ENCODE measurements at regions not wholly inside any gene's neighbourhood (a gene's known extent, or its start where the extent isn't known, plus 50 kb on each side); places are given as distances from the start of the nearest gene placed in this dataset.

DNA sequence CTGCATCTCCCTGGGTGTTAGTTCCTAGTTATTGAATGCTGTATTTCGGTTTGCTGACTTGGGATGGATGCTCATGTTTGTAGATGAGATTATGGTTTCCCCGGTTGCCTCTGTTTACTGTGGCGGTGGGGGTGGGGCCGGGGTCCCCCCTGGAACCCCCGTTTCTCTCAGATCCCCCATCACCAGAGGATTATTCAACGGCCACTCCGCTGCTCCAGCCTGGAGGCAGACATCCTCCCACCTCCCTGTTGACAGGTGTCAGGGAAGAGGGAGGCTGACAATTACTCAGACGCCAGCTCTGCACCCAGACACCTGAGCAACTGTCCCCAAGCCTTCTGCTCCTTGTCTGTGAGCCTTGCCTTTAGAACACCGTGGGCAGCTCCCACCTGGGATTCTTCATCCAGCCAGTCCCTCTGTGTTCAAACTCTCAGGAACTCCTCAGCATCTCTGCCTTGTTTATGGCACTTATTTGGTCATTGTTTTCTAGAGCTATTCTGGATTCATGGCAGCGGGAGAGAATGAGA lies 95.9 kb upstream of the PRR20G start:
- peaks cover 5% of the 10 kb centered on the region for H3K27me3 Mint-ChIP-seq
- no peaks in the 10 kb centered on the region for H3K4me1 Mint-ChIP-seq
- peaks cover 7% of the 10 kb centered on the region for H3K9me3 Mint-ChIP-seq
- POLR2A ChIA-PET, result no interaction called here
- no peak overlapping the region for H3K27ac Mint-ChIP-seq
- H3K4me3 Mint-ChIP-seq, result no peak overlapping the region
- DNase-seq (no peak), ATAC-seq (ENCODE audit: low read depth) (no peak)
- no peaks in the 10 kb centered on the region for H3K36me3 Mint-ChIP-seq

DNA sequence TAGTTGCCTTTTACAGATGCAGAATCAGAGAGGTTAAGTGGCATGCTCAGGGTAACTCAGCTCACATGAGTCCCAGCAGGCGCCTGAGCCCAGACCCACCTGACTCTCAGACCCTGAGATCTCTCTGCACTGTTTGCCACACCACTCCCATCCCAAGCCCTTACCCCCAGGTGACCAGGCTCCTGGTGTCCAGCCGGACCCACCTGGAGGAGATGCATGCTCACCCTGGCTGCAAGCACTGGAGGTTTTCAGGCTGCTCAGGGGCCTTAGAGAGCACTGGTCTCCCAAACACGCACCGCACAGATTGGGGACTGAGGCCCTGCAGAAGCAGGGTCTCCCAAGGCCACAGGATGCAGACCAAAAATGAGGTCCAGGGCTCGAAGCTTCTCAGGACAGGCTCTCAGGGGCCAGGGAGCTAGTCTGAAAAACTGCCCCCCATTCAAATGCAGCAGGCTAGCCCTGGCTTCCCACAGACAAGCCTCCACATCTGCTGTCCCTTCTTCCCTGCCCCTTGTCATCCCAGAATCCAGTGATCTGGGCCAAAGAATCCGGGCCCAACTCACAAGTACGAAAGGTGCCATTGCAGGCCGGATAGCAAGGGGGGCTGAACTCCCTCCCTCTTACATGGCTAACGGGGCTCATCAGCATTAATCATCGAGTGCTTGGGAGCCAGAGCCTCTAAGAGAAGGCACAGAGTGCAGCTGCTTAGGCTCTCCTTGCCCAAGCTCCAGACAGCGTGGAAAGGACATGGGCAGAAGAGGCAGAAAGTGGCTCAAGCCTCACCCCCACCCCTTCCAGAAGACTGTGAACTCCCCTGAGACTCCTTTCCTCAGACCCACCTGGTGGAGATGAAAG lies 90.2 kb upstream of the PRR20G start:
- Mint-ChIP-seq H3K4me3 (no peak overlapping the region), H3K27me3 (peaks cover 5% of the 10 kb centered on the region), H3K27ac (no peak overlapping the region), H3K4me1 (no peaks in the 10 kb centered on the region), H3K9me3 (peaks cover 2% of the 10 kb centered on the region), H3K36me3 (no peaks in the 10 kb centered on the region)
- DNase-seq (no peak), ATAC-seq (ENCODE audit: low read depth) (no peak)
- POLR2A ChIA-PET, result no interaction called here

DNA sequence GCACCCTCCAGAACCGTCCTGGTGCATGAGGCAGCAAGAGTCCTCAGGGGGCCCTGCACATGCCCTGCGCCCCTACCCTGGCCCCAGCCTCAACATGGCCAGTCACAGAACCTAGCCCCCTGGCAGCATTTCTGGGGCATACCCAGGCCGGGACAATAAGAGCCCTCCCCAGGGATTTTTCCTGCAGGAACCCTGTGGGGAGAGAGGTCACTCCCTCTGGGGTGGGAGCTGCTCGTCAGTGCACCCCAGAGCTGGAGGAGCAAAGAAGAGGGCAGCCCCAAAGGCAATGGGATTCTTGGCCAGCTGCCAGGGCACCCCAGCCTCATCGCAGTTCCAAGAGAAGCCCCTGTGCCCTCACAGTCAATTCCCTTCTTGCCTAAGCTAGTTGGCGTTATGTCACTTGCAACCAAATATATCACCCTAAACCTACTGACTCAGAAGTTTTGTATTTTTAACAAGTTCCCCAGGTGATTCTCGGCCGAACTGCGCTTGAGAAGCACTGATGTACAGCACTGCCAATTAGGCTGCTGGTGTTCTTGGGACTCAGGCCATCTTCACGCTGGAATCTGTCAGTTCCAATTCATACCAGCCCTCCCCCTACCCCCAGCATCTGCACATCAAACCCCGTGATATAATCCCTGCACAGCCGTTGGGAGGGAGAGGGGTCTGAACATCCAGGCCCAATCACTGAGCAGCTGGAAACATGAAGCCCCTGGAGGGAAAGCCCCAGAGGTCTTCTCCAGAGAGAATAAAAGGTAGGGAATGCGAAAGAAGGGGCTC lies 87.5 kb upstream of the PRR20G start:
- Mint-ChIP-seq H3K4me1 (no peaks in the 10 kb centered on the region), H3K4me3 (no peak overlapping the region), H3K27ac (no peak overlapping the region), H3K9me3 (no peaks in the 10 kb centered on the region), H3K36me3 (no peaks in the 10 kb centered on the region), H3K27me3 (no peaks in the 10 kb centered on the region)
- ATAC-seq (ENCODE audit: low read depth) (no peak), DNase-seq (no peak)
- POLR2A ChIA-PET, result no interaction called here

DNA sequence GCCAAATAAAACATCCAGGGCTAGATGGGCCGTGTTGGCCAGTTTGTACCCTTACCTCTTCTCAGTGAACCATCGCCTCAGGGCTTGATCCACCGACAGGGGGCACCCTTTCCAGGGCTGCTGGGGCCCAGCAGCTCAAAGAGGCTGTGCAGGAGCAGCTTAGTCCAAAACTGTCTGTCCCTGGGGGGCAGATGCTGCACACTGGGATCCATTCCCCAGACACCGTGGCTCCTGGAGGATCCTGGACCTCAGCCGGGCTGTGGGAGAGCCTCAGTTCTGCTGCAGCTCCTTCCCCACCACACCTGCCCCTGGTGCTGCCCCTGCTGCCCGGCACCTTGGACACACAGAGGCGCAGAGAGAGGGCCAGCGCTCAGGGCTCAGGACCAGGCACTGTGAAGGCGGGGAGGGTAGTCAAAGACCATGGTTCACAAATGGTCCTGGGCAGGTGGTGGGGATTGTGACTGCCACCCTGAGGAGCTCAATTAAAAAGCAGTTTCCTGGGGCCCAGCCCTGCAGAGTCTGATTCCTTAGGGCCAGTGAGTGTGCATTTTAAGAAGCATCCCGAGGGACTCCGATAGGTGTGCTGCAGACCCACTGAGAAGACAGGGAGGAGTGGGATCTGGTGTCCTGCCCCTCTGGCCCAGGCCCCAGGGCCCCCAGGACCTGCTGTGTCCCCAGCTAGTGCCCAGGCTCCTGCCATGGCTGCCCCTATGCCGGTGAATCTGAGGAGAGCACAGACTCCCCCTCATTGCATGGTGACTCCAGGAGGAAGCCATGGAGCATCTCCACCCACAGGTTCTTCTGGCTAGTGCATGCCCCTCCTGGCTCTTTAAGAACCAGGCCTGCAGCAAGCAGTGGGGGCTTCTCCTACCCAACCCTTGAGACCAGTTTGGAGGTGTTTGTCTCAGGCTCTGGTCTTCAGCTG lies 86.5 kb upstream of the PRR20G start:
- Mint-ChIP-seq H3K27ac (no peak overlapping the region), H3K9me3 (no peaks in the 10 kb centered on the region), H3K27me3 (no peaks in the 10 kb centered on the region), H3K36me3 (no peaks in the 10 kb centered on the region), H3K4me3 (no peak overlapping the region), H3K4me1 (no peaks in the 10 kb centered on the region)
- POLR2A ChIA-PET, result no interaction called here
- DNase-seq, result no peak
- no peak for ATAC-seq (ENCODE audit: low read depth)

DNA sequence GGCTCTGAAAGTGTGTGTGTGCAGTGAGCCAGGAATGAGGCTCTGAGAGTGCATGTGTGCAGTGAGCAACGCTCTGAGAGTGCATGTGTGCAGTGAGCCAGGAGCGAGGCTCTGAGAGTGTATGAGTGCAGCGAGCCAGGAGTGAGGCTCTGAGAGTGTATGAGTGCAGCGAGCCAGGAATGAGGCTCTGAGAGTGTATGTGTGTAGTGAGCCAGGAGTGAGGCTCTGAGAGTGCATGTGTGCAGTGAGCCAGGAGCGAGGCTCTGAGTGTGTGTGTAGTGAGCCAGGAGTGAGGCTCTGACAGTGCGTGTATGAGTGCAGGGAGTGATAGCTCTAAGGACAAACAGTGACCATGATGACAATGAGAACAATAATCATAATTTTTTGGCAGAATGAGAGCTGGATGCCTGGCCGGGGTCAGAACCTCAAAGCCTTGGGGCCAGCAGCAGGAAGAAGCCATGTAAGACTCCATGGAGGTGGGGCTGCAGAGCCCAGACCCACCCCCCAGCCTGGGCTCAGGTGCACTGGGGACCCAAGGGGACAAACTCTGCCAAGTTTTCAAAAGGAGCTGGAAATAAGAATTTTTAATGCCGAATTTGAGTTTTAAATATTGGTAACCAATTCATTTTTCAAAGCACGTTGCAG lies 85.7 kb upstream of the PRR20G start:
- Mint-ChIP-seq H3K27me3 (peaks cover 3% of the 10 kb centered on the region), H3K36me3 (no peaks in the 10 kb centered on the region), H3K9me3 (no peaks in the 10 kb centered on the region), H3K4me1 (no peaks in the 10 kb centered on the region), H3K27ac (no peak overlapping the region), H3K4me3 (no peak overlapping the region)
- ATAC-seq (ENCODE audit: low read depth) (no peak), DNase-seq (no peak)
- POLR2A ChIA-PET, result no interaction called here

DNA sequence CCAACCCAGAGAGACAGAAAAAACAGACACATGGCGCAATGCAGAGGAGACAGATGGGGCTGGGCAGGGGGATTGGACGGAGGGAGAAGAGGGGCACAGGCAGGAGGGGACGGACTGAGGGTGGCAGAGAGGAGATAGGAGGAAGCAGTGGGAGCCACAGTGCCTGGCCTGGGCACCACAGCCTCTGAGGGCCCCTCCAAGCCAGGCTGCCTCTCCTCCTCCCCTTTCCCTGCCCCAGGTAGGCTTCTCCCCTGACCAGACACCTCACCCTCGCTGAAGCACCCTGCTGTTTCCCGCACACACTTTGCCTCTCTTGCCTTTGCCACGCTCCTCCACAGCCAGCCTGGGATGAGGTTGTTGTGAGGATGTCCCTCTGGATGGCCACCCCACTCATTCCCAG lies 84.0 kb upstream of the PRR20G start:
- DNase-seq (no peak), ATAC-seq (ENCODE audit: low read depth) (no peak)
- H3K4me3 Mint-ChIP-seq, result no peak overlapping the region
- no peaks in the 10 kb centered on the region for H3K4me1 Mint-ChIP-seq
- no peak overlapping the region for H3K27ac Mint-ChIP-seq
- no peaks in the 10 kb centered on the region for H3K9me3 Mint-ChIP-seq
- no peaks in the 10 kb centered on the region for H3K36me3 Mint-ChIP-seq
- peaks cover 3% of the 10 kb centered on the region for H3K27me3 Mint-ChIP-seq
- POLR2A ChIA-PET, result no interaction called here

DNA sequence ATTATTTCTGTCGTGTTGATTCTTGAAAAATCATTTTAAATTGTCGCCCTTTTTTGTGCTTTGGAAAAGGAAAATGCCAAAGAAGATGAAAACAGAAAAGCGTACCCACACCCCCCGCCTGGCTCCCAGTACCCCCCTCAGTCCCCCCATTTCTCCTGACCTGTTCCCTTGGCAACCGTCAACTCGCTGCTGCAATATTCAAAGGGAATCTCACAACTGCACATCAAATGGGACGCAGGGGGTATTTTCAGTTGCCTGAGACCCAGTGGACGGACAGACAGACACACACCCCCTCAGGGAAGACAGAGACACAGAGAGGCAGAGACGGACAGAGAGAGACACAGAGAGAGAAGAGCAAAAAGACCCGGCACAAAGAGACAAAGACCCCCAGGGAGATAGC lies 83.5 kb upstream of the PRR20G start:
- POLR2A ChIA-PET, result no interaction called here
- Mint-ChIP-seq H3K36me3 (no peaks in the 10 kb centered on the region), H3K4me1 (no peaks in the 10 kb centered on the region), H3K4me3 (no peak overlapping the region), H3K9me3 (no peaks in the 10 kb centered on the region), H3K27me3 (peaks cover 4% of the 10 kb centered on the region), H3K27ac (no peak overlapping the region)
- DNase-seq, result no peak
- no peak for ATAC-seq (ENCODE audit: low read depth)

DNA sequence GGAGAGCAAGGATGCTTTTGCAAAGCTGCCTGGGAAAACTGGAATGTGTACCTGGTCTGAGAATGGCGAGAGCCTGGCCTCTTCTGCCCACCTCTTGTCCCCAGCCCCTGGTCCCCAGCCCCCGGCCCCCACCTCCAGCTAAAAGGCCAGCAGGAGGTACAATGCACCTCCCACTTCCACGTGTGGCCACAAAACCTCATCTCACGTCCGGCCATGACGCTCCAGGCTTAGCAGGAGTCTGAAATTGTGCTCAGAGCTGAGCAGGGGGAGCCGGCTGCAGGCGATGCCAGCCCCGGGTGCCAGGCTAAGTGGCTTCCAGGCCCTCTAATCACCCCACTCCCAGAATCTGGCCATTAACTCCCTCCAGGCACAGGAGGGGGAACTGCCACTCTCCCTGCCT lies 83.1 kb upstream of the PRR20G start:
- POLR2A ChIA-PET, result no interaction called here
- ATAC-seq (ENCODE audit: low read depth) (no peak), DNase-seq (no peak)
- no peak overlapping the region for H3K4me3 Mint-ChIP-seq
- H3K27me3 Mint-ChIP-seq, result peaks cover 9% of the 10 kb centered on the region
- H3K9me3 Mint-ChIP-seq, result no peaks in the 10 kb centered on the region
- no peak overlapping the region for H3K27ac Mint-ChIP-seq
- H3K36me3 Mint-ChIP-seq, result no peaks in the 10 kb centered on the region
- H3K4me1 Mint-ChIP-seq, result no peaks in the 10 kb centered on the region

DNA sequence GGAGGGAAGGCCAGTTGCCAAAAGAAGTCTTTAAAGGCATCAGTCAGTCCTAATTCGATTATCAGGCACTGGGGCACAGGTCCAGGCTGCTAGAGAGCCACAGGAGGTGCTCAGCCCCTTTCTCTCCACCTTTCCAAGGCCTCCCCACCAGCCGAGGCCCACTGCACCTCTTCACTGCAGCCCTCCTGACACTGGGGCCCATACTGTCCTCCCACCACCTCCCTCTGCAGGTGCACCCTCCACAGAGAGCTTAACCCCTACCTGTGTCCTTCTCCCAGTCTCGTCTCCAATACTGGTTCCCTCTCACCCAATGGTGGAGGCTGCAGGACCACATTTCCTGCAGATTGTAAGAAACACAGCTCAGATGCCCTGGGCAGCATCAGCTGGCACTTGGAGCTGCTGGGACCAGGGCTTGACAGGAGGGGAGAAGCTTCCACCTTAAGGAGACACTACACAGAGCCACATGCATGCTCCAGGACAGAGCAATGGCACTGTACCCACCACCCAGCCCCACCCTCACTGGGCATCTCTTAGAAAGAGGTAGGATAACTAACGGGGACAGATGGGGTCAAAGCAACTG lies 81.6 kb upstream of the PRR20G start:
- Mint-ChIP-seq H3K27me3 (peaks cover 9% of the 10 kb centered on the region), H3K27ac (no peak overlapping the region), H3K9me3 (no peaks in the 10 kb centered on the region), H3K4me1 (no peaks in the 10 kb centered on the region), H3K36me3 (no peaks in the 10 kb centered on the region), H3K4me3 (no peak overlapping the region)
- POLR2A ChIA-PET, result no interaction called here
- no peak for DNase-seq
- no peak for ATAC-seq (ENCODE audit: low read depth)

DNA sequence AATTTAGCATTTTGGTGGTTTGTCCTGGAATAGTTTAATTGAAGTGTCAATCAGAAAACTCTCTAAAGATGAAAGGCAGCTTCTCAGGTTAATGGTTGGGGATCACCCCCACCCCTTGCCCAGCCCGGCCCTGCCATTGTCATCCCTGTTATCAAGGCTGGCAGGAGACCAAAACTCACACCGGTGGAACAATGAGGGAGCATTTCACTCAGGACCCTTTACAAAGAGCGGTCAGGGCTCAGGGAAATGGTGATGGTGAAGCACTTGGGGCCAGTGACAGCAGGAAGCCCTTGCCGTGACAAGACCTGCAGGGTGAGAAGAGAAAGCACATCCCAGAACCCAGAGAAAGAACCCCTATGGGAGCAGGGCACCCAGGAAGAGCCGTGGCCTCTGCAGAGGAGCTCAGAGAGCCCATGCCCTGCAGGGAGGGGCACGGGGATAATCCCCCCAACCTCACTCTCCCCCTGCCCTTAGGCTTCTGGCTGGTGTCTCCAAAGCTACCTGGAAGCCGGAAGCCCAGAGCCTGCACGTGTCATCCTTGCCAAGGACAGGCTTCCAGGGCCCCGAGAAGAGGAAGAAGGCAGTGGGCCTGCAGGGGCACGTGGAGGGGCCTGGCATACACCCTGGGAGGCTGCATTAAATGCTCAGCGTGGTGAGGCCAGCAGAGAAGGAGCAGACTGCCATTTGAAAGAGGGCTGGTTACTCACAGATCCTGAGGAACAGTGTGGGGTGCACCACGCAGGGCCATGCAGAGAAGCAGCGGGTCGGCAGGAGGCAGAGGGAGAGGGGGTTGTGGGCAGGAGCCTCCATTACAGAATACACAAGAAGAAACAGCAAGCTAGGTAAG lies 80.6 kb upstream of the PRR20G start:
- DNase-seq (no peak), ATAC-seq (ENCODE audit: low read depth) (no peak)
- Mint-ChIP-seq H3K27me3 (peaks cover 9% of the 10 kb centered on the region), H3K4me3 (no peak overlapping the region), H3K27ac (no peak overlapping the region), H3K9me3 (no peaks in the 10 kb centered on the region), H3K4me1 (no peaks in the 10 kb centered on the region), H3K36me3 (no peaks in the 10 kb centered on the region)
- POLR2A ChIA-PET, result no interaction called here

DNA sequence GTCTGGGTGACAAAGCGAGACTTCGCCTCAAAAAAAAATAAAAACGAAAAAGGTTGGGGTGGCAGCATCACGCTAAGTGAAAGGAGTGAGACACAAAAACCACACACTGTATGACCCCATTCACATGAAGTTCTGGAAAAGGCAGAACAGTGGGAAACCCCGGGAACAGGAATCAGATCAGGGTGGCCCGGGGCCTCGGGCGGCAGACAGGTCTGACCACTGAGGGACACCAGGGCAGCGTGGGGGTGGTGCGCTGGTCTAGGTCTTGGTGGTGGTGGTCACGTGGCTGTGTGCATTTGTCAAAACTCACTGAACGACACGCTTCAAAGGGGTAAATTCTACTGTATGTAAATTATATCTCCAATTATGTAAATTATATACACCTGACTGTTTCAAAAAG lies 79.7 kb upstream of the PRR20G start:
- Mint-ChIP-seq H3K4me1 (no peaks in the 10 kb centered on the region), H3K27ac (no peak overlapping the region), H3K27me3 (peaks cover 9% of the 10 kb centered on the region), H3K36me3 (no peaks in the 10 kb centered on the region), H3K9me3 (no peaks in the 10 kb centered on the region), H3K4me3 (no peak overlapping the region)
- DNase-seq (no peak), ATAC-seq (ENCODE audit: low read depth) (no peak)
- POLR2A ChIA-PET, result no interaction called here

DNA sequence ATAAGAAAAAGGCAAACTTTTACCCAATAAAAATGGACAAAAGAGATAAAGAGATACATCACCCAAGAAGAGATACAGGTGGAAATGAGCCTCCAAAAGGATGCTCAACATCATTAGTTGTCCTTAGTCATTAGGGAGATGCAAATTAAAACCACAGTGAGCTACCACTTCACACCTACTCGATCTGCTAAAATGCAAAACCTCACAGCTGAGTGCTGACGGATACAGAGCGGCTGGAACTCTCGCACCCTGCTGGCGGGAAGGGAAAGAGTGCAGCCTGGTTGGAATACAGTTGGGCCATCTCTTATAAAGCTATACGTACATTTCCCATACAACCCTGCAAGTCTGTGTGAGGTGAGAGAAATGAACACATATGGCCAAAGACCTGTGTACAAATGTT lies 78.5 kb upstream of the PRR20G start:
- H3K27ac Mint-ChIP-seq, result no peak overlapping the region
- H3K27me3 Mint-ChIP-seq, result peaks cover 9% of the 10 kb centered on the region
- no peak overlapping the region for H3K4me3 Mint-ChIP-seq
- POLR2A ChIA-PET, result no interaction called here
- no peaks in the 10 kb centered on the region for H3K36me3 Mint-ChIP-seq
- ATAC-seq (ENCODE audit: low read depth) (no peak), DNase-seq (no peak)
- H3K9me3 Mint-ChIP-seq, result no peaks in the 10 kb centered on the region
- H3K4me1 Mint-ChIP-seq, result no peaks in the 10 kb centered on the region

Measured in activated naive CD8-positive, alpha-beta T cell treated with anti-CD3 and anti-CD28 coated beads, Interleukin-2, amount 10 ng/mL, durations not matched to agents 7 days and 5 days (primary cell).